Large intestine (tissue), 3 donors: ENCODE measurements at regions not wholly inside any gene's neighbourhood (a gene's known extent, or its start where the extent isn't known, plus 50 kb on each side); places are given as distances from the start of the nearest gene placed in this dataset.

Experiments used
- DNase-seq, 2 donors: peaks; one replicate each; pipeline versions ENCODE4 v3.0.0 to v3.0.0-alpha.2; 2013
- H3K27ac ChIP-seq: one replicate; pipeline ENCODE4 v1.5.1; 2013; ENCODE audit warnings: low read length
- H3K27me3 ChIP-seq: 2 replicates; pipeline ENCODE4 v1.6.1; 2013; ENCODE audit warnings: low read length; ENCODE audit not compliant: control insufficient read depth, insufficient read depth
- H3K36me3 ChIP-seq: 2 replicates; pipeline ENCODE4 v1.6.1; 2013; ENCODE audit warnings: low read length; ENCODE audit not compliant: control insufficient read depth, insufficient read depth
- H3K4me1 ChIP-seq: one replicate; pipeline ENCODE4 v1.6.1; 2013; ENCODE audit warnings: low read length; ENCODE audit not compliant: control insufficient read depth, insufficient read depth
- H3K4me3 ChIP-seq: one replicate; pipeline ENCODE4 v1.5.1; 2013; ENCODE audit warnings: low read length
- H3K9me3 ChIP-seq: one replicate; pipeline ENCODE4 v1.6.1; 2013; ENCODE audit warnings: mild to moderate bottlenecking, low read depth, low read length, moderate library complexity; ENCODE audit not compliant: control insufficient read depth
- WGBS: methylation state at CpG from one replicate; pipeline ENCODE4 v1.1.5; 2013; ENCODE audit warnings: low lambda C conversion rate; ENCODE audit not compliant: insufficient coverage; 5-methylcytosine and 5-hydroxymethylcytosine counted together

GRCh38 chr12:91986084-91986483 is 159.6 kb downstream of the BTG1 start:
- no peak overlapping the region for H3K27ac ChIP-seq
- no peak for DNase-seq
- no peaks in the 10 kb centered on the region for H3K27me3 ChIP-seq
- H3K9me3 ChIP-seq, result no peaks in the 10 kb centered on the region
- no peaks in the 10 kb centered on the region for H3K36me3 ChIP-seq
- no peaks in the 10 kb centered on the region for H3K4me1 ChIP-seq
- no peak overlapping the region for H3K4me3 ChIP-seq
- 100% methylated on average over 1 of the region's 2 CpGs for WGBS

- Histone ChIP-seq H3K4me3 (no peak overlapping the region), H3K27ac (no peak overlapping the region), H3K27me3 (no peaks in the 10 kb centered on the region), H3K4me1 (no peaks in the 10 kb centered on the region), H3K36me3 (no peaks in the 10 kb centered on the region), H3K9me3 (no peaks in the 10 kb centered on the region)
- 77% methylated on average over 5 of the region's 8 CpGs for WGBS
- no peak for DNase-seq
Observed at GRCh38 chr12:91985002-91985787, 160.5 kb downstream of the BTG1 start.

GRCh38 chr12:91984556-91984955 is 161.1 kb downstream of the BTG1 start:
- Histone ChIP-seq H3K4me1 (no peaks in the 10 kb centered on the region), H3K9me3 (no peaks in the 10 kb centered on the region), H3K4me3 (no peak overlapping the region), H3K36me3 (no peaks in the 10 kb centered on the region), H3K27ac (no peak overlapping the region), H3K27me3 (no peaks in the 10 kb centered on the region)
- DNase-seq, result no peak
- 73% methylated on average over 5 of the region's 5 CpGs for WGBS

- Histone ChIP-seq H3K4me3 (no peak overlapping the region), H3K27me3 (no peaks in the 10 kb centered on the region), H3K4me1 (no peaks in the 10 kb centered on the region), H3K36me3 (no peaks in the 10 kb centered on the region), H3K9me3 (no peaks in the 10 kb centered on the region), H3K27ac (no peak overlapping the region)
- no CpG with 5 or more reads among the region's 3 CpGs for WGBS
- no peak for DNase-seq
Observed at GRCh38 chr12:91983935-91984334, 161.7 kb downstream of the BTG1 start.

- 80% methylated on average over 1 of the region's 5 CpGs for WGBS
- no peaks in the 10 kb centered on the region for H3K4me1 ChIP-seq
- no peak overlapping the region for H3K4me3 ChIP-seq
- DNase-seq, result peak; percentile 45 to 63
- no peak overlapping the region for H3K27ac ChIP-seq
- no peaks in the 10 kb centered on the region for H3K36me3 ChIP-seq
- no peaks in the 10 kb centered on the region for H3K27me3 ChIP-seq
- H3K9me3 ChIP-seq, result no peaks in the 10 kb centered on the region
Observed at GRCh38 chr12:91982946-91983345, 162.7 kb downstream of the BTG1 start.

- Histone ChIP-seq H3K4me3 (no peak overlapping the region), H3K36me3 (no peaks in the 10 kb centered on the region), H3K9me3 (no peaks in the 10 kb centered on the region), H3K27ac (no peak overlapping the region), H3K4me1 (no peaks in the 10 kb centered on the region), H3K27me3 (no peaks in the 10 kb centered on the region)
- DNase-seq, result no peak
Observed at GRCh38 chr12:91980389-91980821, 165.2 kb downstream of the BTG1 start.

- no peaks in the 10 kb centered on the region for H3K36me3 ChIP-seq
- DNase-seq, result no peak
- H3K4me3 ChIP-seq, result no peak overlapping the region
Observed at GRCh38 chr12:91978143-91978542, 167.5 kb downstream of the BTG1 start.

GRCh38 chr12:91975891-91976290 is 169.8 kb downstream of the BTG1 start:
- no peak overlapping the region for H3K27ac ChIP-seq
- DNase-seq, result no peak
- no peak overlapping the region for H3K4me3 ChIP-seq
- 91% methylated on average over 1 of the region's 6 CpGs for WGBS
- no peaks in the 10 kb centered on the region for H3K27me3 ChIP-seq
- H3K36me3 ChIP-seq, result no peaks in the 10 kb centered on the region
- no peaks in the 10 kb centered on the region for H3K9me3 ChIP-seq
- no peaks in the 10 kb centered on the region for H3K4me1 ChIP-seq

More at GRCh38 chr12:91978143-91978542, 167.5 kb downstream of the BTG1 start:
- WGBS, result 60% methylated on average over 1 of the region's 2 CpGs
- Histone ChIP-seq H3K27me3 (no peaks in the 10 kb centered on the region), H3K9me3 (no peaks in the 10 kb centered on the region), H3K4me1 (no peaks in the 10 kb centered on the region), H3K27ac (no peak overlapping the region)

- Histone ChIP-seq H3K4me1 (no peaks in the 10 kb centered on the region), H3K27ac (no peak overlapping the region), H3K27me3 (no peaks in the 10 kb centered on the region), H3K36me3 (no peaks in the 10 kb centered on the region), H3K9me3 (no peaks in the 10 kb centered on the region), H3K4me3 (no peak overlapping the region)
- DNase-seq, result no peak
- 80% methylated on average over 2 of the region's 3 CpGs for WGBS
Observed at GRCh38 chr12:91974541-91975085, 171.0 kb downstream of the BTG1 start.

- Histone ChIP-seq H3K4me1 (no peaks in the 10 kb centered on the region), H3K9me3 (no peaks in the 10 kb centered on the region), H3K4me3 (no peak overlapping the region), H3K27me3 (no peaks in the 10 kb centered on the region), H3K27ac (no peak overlapping the region), H3K36me3 (no peaks in the 10 kb centered on the region)
- no peak for DNase-seq
- whole genome bisulfite sequencing, result 60% methylated on average over 1 of the region's 2 CpGs
Observed at GRCh38 chr12:91973813-91974212, 171.8 kb downstream of the BTG1 start.

GRCh38 chr12:91972896-91973295 is 172.8 kb downstream of the BTG1 start:
- no peaks in the 10 kb centered on the region for H3K9me3 ChIP-seq
- H3K36me3 ChIP-seq, result no peaks in the 10 kb centered on the region
- H3K4me3 ChIP-seq, result no peak overlapping the region
- H3K27ac ChIP-seq, result no peak overlapping the region
- no peaks in the 10 kb centered on the region for H3K27me3 ChIP-seq
- DNase-seq, result no peak
- no peaks in the 10 kb centered on the region for H3K4me1 ChIP-seq
- WGBS, result no CpG with 5 or more reads among the region's 1 CpG
